ENCODE measurements at regions not wholly inside any gene's neighbourhood (a gene's known extent, or its start where the extent isn't known, plus 50 kb on each side); places are given as distances from the start of the nearest gene placed in this dataset.

- TF ChIP-seq CTCF (IDR thresholded peaks at IDR 0.05; ENCODE audit: insufficient read depth, low read depth, low read length) (no peak), EZH2 (IDR thresholded peaks at IDR 0.05; ENCODE audit: insufficient read depth, low read length) (no peak)
Measured at GRCh38 chr11:128367573-128367972, 219.8 kb downstream of the ETS1 start.

Measured in astrocyte (in vitro differentiated cells and primary cell).